Caco-2 (cell line): ENCODE measurements at regions not wholly inside any gene's neighbourhood (a gene's known extent, or its start where the extent isn't known, plus 50 kb on each side); places are given as distances from the start of the nearest gene placed in this dataset.

ENCODE experiments used
- BruUV-seq: library from RNA; stranded (reverse); fragments of 400-500 nt; replicated peaks from 2 replicates; lab custom pipeline; 2021; lab: Mats Ljungman, UMichigan
- CTCF ChIA-PET: fragments of 300-600 bp; sonication (Branson Sonifier 250); formaldehyde crosslinking; loops from one replicate; lab custom pipeline; 2022; ENCODE audit warnings: antibody characterized with exemption; lab: Charles Lee
- POLR2A ChIA-PET: fragments of 300-600 bp; sonication (Branson Sonifier 250); formaldehyde crosslinking; loops from one replicate; lab custom pipeline; 2022; ENCODE audit warnings: antibody characterized with exemption; lab: Charles Lee
- DNase-seq, 2 experiments: peaks; one replicate each; pipeline versions ENCODE4 v3.0.0 to v3.0.0-alpha.2; 2020 to 2022
- H3K27me3 ChIP-seq: replicated peaks from 2 replicates; pipeline ENCODE4 v1.6.0; 2011; ENCODE audit warnings: low read length; ENCODE audit not compliant: control insufficient read depth, insufficient read depth
- H3K36me3 ChIP-seq: 2 replicates; pipeline ENCODE4 v1.5.1; 2011; ENCODE audit warnings: low read length; ENCODE audit not compliant: control insufficient read depth, insufficient read depth
- H3K4me1 ChIP-seq: fragments of 250-450 bp; sonication (Bioruptor Pico); 2 replicates; pipeline ENCODE4 v1.5.1; 2020; ENCODE audit warnings: mild to moderate bottlenecking
- H3K4me3 ChIP-seq: 2 replicates; pipeline ENCODE4 v1.5.1; 2011; ENCODE audit warnings: low read depth, mild to moderate bottlenecking, control low read depth, low read length
- H3K9me3 ChIP-seq: fragments of 250-450 bp; sonication (Bioruptor Pico); 2 replicates; pipeline ENCODE4 v1.5.1; 2020; ENCODE audit warnings: mild to moderate bottlenecking, moderate library complexity
- H3K27ac Mint-ChIP-seq: one replicate; pipeline ENCODE4 v1.8.0; 2022; ENCODE audit warnings: mixed read lengths; ENCODE audit not compliant: unreplicated experiment
- H3K27me3 Mint-ChIP-seq: one replicate; pipeline ENCODE4 v1.8.0; 2022; ENCODE audit warnings: mixed read lengths; ENCODE audit not compliant: insufficient read depth, unreplicated experiment
- H3K36me3 Mint-ChIP-seq: one replicate; pipeline ENCODE4 v1.8.0; 2022; ENCODE audit warnings: mild to moderate bottlenecking, mixed read lengths; ENCODE audit not compliant: insufficient read depth, unreplicated experiment
- H3K4me1 Mint-ChIP-seq: one replicate; pipeline ENCODE4 v1.8.0; 2022; ENCODE audit warnings: low read depth, mixed read lengths; ENCODE audit not compliant: unreplicated experiment
- H3K4me3 Mint-ChIP-seq: one replicate; pipeline ENCODE4 v1.8.0; 2022; ENCODE audit warnings: mild to moderate bottlenecking, moderate library complexity, mixed read lengths; ENCODE audit not compliant: unreplicated experiment
- H3K9me3 Mint-ChIP-seq: one replicate; pipeline ENCODE4 v1.8.0; 2022; ENCODE audit warnings: mixed read lengths; ENCODE audit not compliant: unreplicated experiment
- intact Hi-C: fragments of 100-400 bp; cut with micrococcal nuclease; formaldehyde crosslinking; loops from one replicate; pipeline ENCODE4 v1.10.0; 2022; ENCODE audit not compliant: unreplicated experiment
- TF ChIP-seq, protein P1 (sequence below), 2 experiments: fragments of 200-600 bp in 1 of 2; IDR thresholded peaks; 1 replicate in 1 of 2; 2 replicates in 1 of 2; pipeline versions ENCODE4 v1.5.1 to v1.8.0; 2011 to 2022; ENCODE audit warnings: antibody characterized with exemption in 1 of 2, control low read depth in 1 of 2, inconsistent platforms in 1 of 2, low read depth in 1 of 2, low read length in 1 of 2, mild to moderate bottlenecking in 1 of 2, moderate library complexity in 1 of 2; ENCODE audit not compliant: insufficient read depth in 1 of 2, severe bottlenecking in 1 of 2, unreplicated experiment in 1 of 2

GRCh38 chr19:30882411-30883005, 466.7 kb downstream of the TSHZ3 start:
- no peak for DNase-seq
- Histone ChIP-seq H3K4me1 (no peaks in the 10 kb centered on the region), H3K9me3 (no peaks in the 10 kb centered on the region), H3K4me3 (no peak overlapping the region), H3K36me3 (no peaks in the 10 kb centered on the region), H3K27me3 (no peaks in the 10 kb centered on the region)
- H3K27me3 Mint-ChIP-seq: peaks cover 2% of the 10 kb centered on the region
- intact Hi-C loops: no loop called here
- CTCF ChIA-PET: no interaction called here
- TF ChIP-seq, protein P1, sequence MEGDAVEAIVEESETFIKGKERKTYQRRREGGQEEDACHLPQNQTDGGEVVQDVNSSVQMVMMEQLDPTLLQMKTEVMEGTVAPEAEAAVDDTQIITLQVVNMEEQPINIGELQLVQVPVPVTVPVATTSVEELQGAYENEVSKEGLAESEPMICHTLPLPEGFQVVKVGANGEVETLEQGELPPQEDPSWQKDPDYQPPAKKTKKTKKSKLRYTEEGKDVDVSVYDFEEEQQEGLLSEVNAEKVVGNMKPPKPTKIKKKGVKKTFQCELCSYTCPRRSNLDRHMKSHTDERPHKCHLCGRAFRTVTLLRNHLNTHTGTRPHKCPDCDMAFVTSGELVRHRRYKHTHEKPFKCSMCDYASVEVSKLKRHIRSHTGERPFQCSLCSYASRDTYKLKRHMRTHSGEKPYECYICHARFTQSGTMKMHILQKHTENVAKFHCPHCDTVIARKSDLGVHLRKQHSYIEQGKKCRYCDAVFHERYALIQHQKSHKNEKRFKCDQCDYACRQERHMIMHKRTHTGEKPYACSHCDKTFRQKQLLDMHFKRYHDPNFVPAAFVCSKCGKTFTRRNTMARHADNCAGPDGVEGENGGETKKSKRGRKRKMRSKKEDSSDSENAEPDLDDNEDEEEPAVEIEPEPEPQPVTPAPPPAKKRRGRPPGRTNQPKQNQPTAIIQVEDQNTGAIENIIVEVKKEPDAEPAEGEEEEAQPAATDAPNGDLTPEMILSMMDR (IDR thresholded peaks at IDR 0.05; ENCODE audit: insufficient read depth in 1 of 2, low read depth in 1 of 2, low read length in 1 of 2, severe bottlenecking in 1 of 2, unreplicated experiment in 1 of 2): no peak
- no peaks in the 10 kb centered on the region for H3K4me1 Mint-ChIP-seq
- no TSS peak for BruUV-seq
- H3K27ac Mint-ChIP-seq: no peak overlapping the region
- POLR2A ChIA-PET: no interaction called here
- H3K9me3 Mint-ChIP-seq: no peaks in the 10 kb centered on the region
- no peaks in the 10 kb centered on the region for H3K36me3 Mint-ChIP-seq
- no peak overlapping the region for H3K4me3 Mint-ChIP-seq

GRCh38 chr19:30881930-30882329, 467.3 kb downstream of the TSHZ3 start:
- Histone ChIP-seq H3K9me3 (no peaks in the 10 kb centered on the region), H3K27me3 (no peaks in the 10 kb centered on the region), H3K4me1 (no peaks in the 10 kb centered on the region), H3K4me3 (no peak overlapping the region), H3K36me3 (no peaks in the 10 kb centered on the region)
- BruUV-seq: no TSS peak
- Mint-ChIP-seq H3K27ac (no peak overlapping the region), H3K4me3 (no peak overlapping the region), H3K27me3 (peaks cover 2% of the 10 kb centered on the region), H3K36me3 (no peaks in the 10 kb centered on the region), H3K9me3 (no peaks in the 10 kb centered on the region), H3K4me1 (no peaks in the 10 kb centered on the region)
- no peak for DNase-seq
- ChIA-PET CTCF (no interaction called here), POLR2A (no interaction called here)
- intact Hi-C loops: no loop called here
- TF ChIP-seq, protein P1 (IDR thresholded peaks at IDR 0.05; ENCODE audit: insufficient read depth in 1 of 2, low read depth in 1 of 2, low read length in 1 of 2, severe bottlenecking in 1 of 2, unreplicated experiment in 1 of 2): no peak

DNA sequence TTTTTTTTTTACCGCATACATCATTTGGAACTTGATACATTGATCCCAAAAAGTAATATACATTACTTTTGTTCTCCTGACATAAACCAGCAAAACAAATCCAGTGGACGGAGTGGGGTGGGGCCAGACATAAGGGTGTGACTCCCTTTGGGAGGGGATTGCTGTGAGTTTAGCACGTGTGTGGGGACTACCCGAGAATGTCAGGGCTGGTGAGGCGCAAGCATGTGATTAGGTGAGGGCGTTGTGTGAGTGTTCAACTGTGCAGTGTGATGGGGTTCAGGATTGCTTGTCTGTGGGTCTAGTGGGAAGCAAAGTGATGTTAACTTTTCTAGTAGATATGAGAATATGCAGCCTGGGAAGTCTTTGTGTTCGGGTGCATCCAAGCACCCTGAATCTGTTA, 468.0 kb downstream of the TSHZ3 start:
- POLR2A ChIA-PET: no interaction called here
- H3K9me3 ChIP-seq: no peaks in the 10 kb centered on the region
- Mint-ChIP-seq H3K36me3 (no peaks in the 10 kb centered on the region), H3K9me3 (no peaks in the 10 kb centered on the region), H3K27me3 (peaks cover 2% of the 10 kb centered on the region), H3K4me3 (no peak overlapping the region), H3K4me1 (no peaks in the 10 kb centered on the region), H3K27ac (no peak overlapping the region)
- DNase-seq: no peak
- intact Hi-C loops: no loop called here
- CTCF ChIA-PET: no interaction called here
- H3K4me3 ChIP-seq: no peak overlapping the region
- TF ChIP-seq, protein P1 (IDR thresholded peaks at IDR 0.05; ENCODE audit: insufficient read depth in 1 of 2, low read depth in 1 of 2, low read length in 1 of 2, severe bottlenecking in 1 of 2, unreplicated experiment in 1 of 2): no peak
- H3K36me3 ChIP-seq: no peaks in the 10 kb centered on the region
- no TSS peak for BruUV-seq
- no peaks in the 10 kb centered on the region for H3K27me3 ChIP-seq
- H3K4me1 ChIP-seq: no peaks in the 10 kb centered on the region
